H9 (cell line): ENCODE measurements at regions not wholly inside any gene's neighbourhood (a gene's known extent, or its start where the extent isn't known, plus 50 kb on each side); places are given as distances from the start of the nearest gene placed in this dataset.

ENCODE experiments used
- DNase-seq: peaks from one replicate; pipeline ENCODE4 v3.0.0-alpha.2; 2017
- H2AFZ ChIP-seq: one replicate; pipeline ENCODE4 v1.6.1; 2013; ENCODE audit warnings: mild to moderate bottlenecking, low read length, control low read depth, moderate library complexity
- H2AK5ac ChIP-seq: 2 replicates; pipeline ENCODE4 v1.6.1; 2013; ENCODE audit warnings: low read length, control low read depth, mixed read lengths; ENCODE audit not compliant: insufficient read length
- H2BK120ac ChIP-seq: one replicate; pipeline ENCODE4 v1.6.1; 2013; ENCODE audit warnings: low read depth, mild to moderate bottlenecking, low read length, control low read depth, inconsistent platforms; ENCODE audit not compliant: poor library complexity, severe bottlenecking
- H2BK12ac ChIP-seq: 2 replicates; pipeline ENCODE4 v1.6.1; 2013; ENCODE audit warnings: low read length, control low read depth, mixed read lengths, low read depth; ENCODE audit not compliant: insufficient read length
- H2BK15ac ChIP-seq: 2 replicates; pipeline ENCODE4 v1.6.1; 2013; ENCODE audit warnings: low read depth, low read length, control low read depth
- H2BK20ac ChIP-seq: one replicate; pipeline ENCODE4 v1.6.1; 2013; ENCODE audit warnings: low read depth, mild to moderate bottlenecking, low read length, control low read depth, inconsistent platforms; ENCODE audit not compliant: poor library complexity, severe bottlenecking
- H2BK5ac ChIP-seq: 2 replicates; pipeline ENCODE4 v1.6.1; 2013; ENCODE audit warnings: low read length, control low read depth, mixed read lengths; ENCODE audit not compliant: insufficient read length
- H3K14ac ChIP-seq: 2 replicates; pipeline ENCODE4 v1.6.1; 2013; ENCODE audit warnings: low read length, control low read depth; ENCODE audit not compliant: insufficient read depth
- H3K18ac ChIP-seq: 2 replicates; pipeline ENCODE4 v1.6.1; 2013; ENCODE audit warnings: low read depth, mild to moderate bottlenecking, mixed read lengths, low read length, control low read depth; ENCODE audit not compliant: insufficient read length
- H3K23ac ChIP-seq: 2 replicates; pipeline ENCODE4 v1.6.1; 2013; ENCODE audit warnings: low read length, control low read depth, mixed read lengths, low read depth; ENCODE audit not compliant: insufficient read length
- H3K23me2 ChIP-seq: 2 replicates; pipeline ENCODE4 v1.6.1; 2013; ENCODE audit warnings: low read depth, mild to moderate bottlenecking, mixed read lengths, low read length, control low read depth; ENCODE audit not compliant: insufficient read length, poor library complexity, severe bottlenecking
- H3K27ac ChIP-seq: 2 replicates; pipeline ENCODE4 v1.5.1; 2013; ENCODE audit warnings: low read length, control low read depth, mixed read lengths, low read depth; ENCODE audit not compliant: insufficient read length
- H3K27me3 ChIP-seq: 2 replicates; pipeline ENCODE4 v1.6.1; 2013; ENCODE audit warnings: low read length, control low read depth, inconsistent platforms; ENCODE audit not compliant: insufficient read depth
- H3K4ac ChIP-seq: 2 replicates; pipeline ENCODE4 v1.6.1; 2013; ENCODE audit warnings: low read depth, mild to moderate bottlenecking, control low read depth, inconsistent platforms, low read length, moderate library complexity
- H3K4me1 ChIP-seq: 2 replicates; pipeline ENCODE4 v1.6.1; 2013; ENCODE audit warnings: low read length, control low read depth, inconsistent platforms; ENCODE audit not compliant: insufficient read depth
- H3K4me2 ChIP-seq: 2 replicates; pipeline ENCODE4 v1.6.1; 2013; ENCODE audit warnings: low read length, control low read depth, mixed read lengths; ENCODE audit not compliant: insufficient read length, insufficient read depth
- H3K56ac ChIP-seq: 2 replicates; pipeline ENCODE4 v1.6.1; 2013; ENCODE audit warnings: low read depth, mild to moderate bottlenecking, mixed read lengths, low read length, control low read depth; ENCODE audit not compliant: insufficient read length
- H3K79me1 ChIP-seq: 2 replicates; pipeline ENCODE4 v1.6.1; 2013; ENCODE audit warnings: low read depth, mild to moderate bottlenecking, moderate library complexity, low read length, control low read depth, inconsistent platforms; ENCODE audit not compliant: insufficient read depth, poor library complexity, severe bottlenecking
- H3K79me2 ChIP-seq: 2 replicates; pipeline ENCODE4 v1.6.1; 2013; ENCODE audit warnings: low read length, control low read depth, inconsistent platforms; ENCODE audit not compliant: insufficient read depth
- H3K9ac ChIP-seq: 2 replicates; pipeline ENCODE4 v1.6.1; 2013; ENCODE audit warnings: low read length, control low read depth, mixed read lengths; ENCODE audit not compliant: insufficient read length; ENCODE audit errors: extremely low read depth
- H3K9me3 ChIP-seq: one replicate; pipeline ENCODE4 v1.6.1; 2013; ENCODE audit warnings: low read depth, low read length, inconsistent platforms; ENCODE audit not compliant: control insufficient read depth
- H3T11ph ChIP-seq: one replicate; pipeline ENCODE4 v1.6.1; 2013; ENCODE audit warnings: mild to moderate bottlenecking, low read length, control low read depth, inconsistent platforms
- H4K20me1 ChIP-seq: one replicate; pipeline ENCODE4 v1.6.1; 2013; ENCODE audit not compliant: control insufficient read depth, insufficient read length, insufficient read depth
- H4K5ac ChIP-seq: 2 replicates; pipeline ENCODE4 v1.6.1; 2013; ENCODE audit warnings: low read depth, mild to moderate bottlenecking, mixed read lengths, low read length, control low read depth; ENCODE audit not compliant: insufficient read length
- H4K8ac ChIP-seq: replicated peaks from 2 replicates; pipeline ENCODE4 v1.6.1; 2013; ENCODE audit warnings: low read length, control low read depth, mixed read lengths, low read depth; ENCODE audit not compliant: insufficient read length
- H4K91ac ChIP-seq: 2 replicates; pipeline ENCODE4 v1.6.1; 2013; ENCODE audit warnings: low read depth, mild to moderate bottlenecking, moderate library complexity, mixed read lengths, low read length, control low read depth; ENCODE audit not compliant: insufficient read length
- H3K27ac Mint-ChIP-seq, 3 experiments: 2 replicates in 2 of 3; 3 replicates in 1 of 3; pipeline ENCODE4 v1.8.0; 2020 to 2021; ENCODE audit warnings: mixed read lengths in 3 of 3, mild to moderate bottlenecking in 1 of 3, moderate library complexity in 1 of 3
- H3K27me3 Mint-ChIP-seq: 2 replicates; pipeline ENCODE4 v1.8.0; 2021; ENCODE audit warnings: low read depth, mild to moderate bottlenecking, moderate library complexity, mixed read lengths
- H3K36me3 Mint-ChIP-seq, 3 experiments: 2 replicates in 2 of 3; 3 replicates in 1 of 3; pipeline ENCODE4 v1.8.0; 2020 to 2021; ENCODE audit warnings: low read depth in 3 of 3, mixed read lengths in 3 of 3; ENCODE audit not compliant: insufficient read depth in 1 of 3
- H3K4me1 Mint-ChIP-seq, 2 experiments: 2 replicates each; pipeline ENCODE4 v1.8.0; 2020; ENCODE audit warnings: mixed read lengths in 2 of 2
- H3K4me3 Mint-ChIP-seq, 2 experiments: 2 replicates in 1 of 2; 3 replicates in 1 of 2; pipeline ENCODE4 v1.8.0; 2020 to 2021; ENCODE audit warnings: mild to moderate bottlenecking in 2 of 2, mixed read lengths in 2 of 2, moderate library complexity in 1 of 2
- H3K9me3 Mint-ChIP-seq, 2 experiments: 2 replicates in 1 of 2; 3 replicates in 1 of 2; pipeline ENCODE4 v1.8.0; 2020; ENCODE audit warnings: mild to moderate bottlenecking in 2 of 2, mixed read lengths in 2 of 2, moderate library complexity in 1 of 2
- CTCF ChIP-seq: fragments of 200-600 bp; sonication (generic); conservative IDR thresholded peaks from 3 replicates; pipeline ENCODE4 v1.8.0; 2021; ENCODE audit warnings: antibody characterized with exemption, mild to moderate bottlenecking
- WGBS: extraction: QIAGEN DNeasy Blood & Tissue Kit; methylation state at CpG from one replicate; pipeline ENCODE4 v1.1.7; 2013; ENCODE audit warnings: missing lambda C conversion rate, low lambda C conversion rate, mixed read lengths; ENCODE audit not compliant: insufficient read length; ENCODE audit errors: extremely low coverage; 5-methylcytosine and 5-hydroxymethylcytosine counted together

GRCh38 chr3:148631124-148631903 is 66.4 kb upstream of the AGTR1 start:
- Histone ChIP-seq H2AFZ (no peak overlapping the region), H2BK15ac (no peak overlapping the region), H3K4ac (no peak overlapping the region), H3K23me2 (no peaks in the 10 kb centered on the region), H3K27me3 (no peaks in the 10 kb centered on the region), H3K9ac (no peak overlapping the region), H3K18ac (no peak overlapping the region), H3T11ph (no peak overlapping the region), H4K5ac (no peak overlapping the region), H2BK12ac (no peak overlapping the region), H2BK20ac (no peak overlapping the region), H2AK5ac (no peak overlapping the region), H3K14ac (no peak overlapping the region), H3K79me2 (no peaks in the 10 kb centered on the region), H4K20me1 (no peaks in the 10 kb centered on the region), H3K23ac (no peak overlapping the region), H4K8ac (no peak overlapping the region), H2BK120ac (no peak overlapping the region), H2BK5ac (no peak overlapping the region), H4K91ac (no peak overlapping the region), H3K79me1 (no peaks in the 10 kb centered on the region), H3K56ac (no peak overlapping the region), H3K9me3 (no peaks in the 10 kb centered on the region), H3K4me1 (no peaks in the 10 kb centered on the region), H3K4me2 (no peak overlapping the region), H3K27ac (no peak overlapping the region)
- peak; percentile 49 for DNase-seq
- TF ChIP-seq CTCF, result peak; percentile 78
- Mint-ChIP-seq H3K27ac (no peak overlapping the region), H3K27me3 (no peaks in the 10 kb centered on the region), H3K9me3 (no peaks in the 10 kb centered on the region; a peak in 1 of 5 replicates), H3K36me3 (no peaks in the 10 kb centered on the region; a peak in 1 of 7 replicates), H3K4me1 (peaks cover 0 to 6% of the 10 kb centered on the region in 2 experiments; a peak in 1 of 4 replicates), H3K4me3 (no peak overlapping the region)
- no CpG with 5 or more reads among the region's 6 CpGs for WGBS
